ENCODE measurements at regions not wholly inside any gene's neighbourhood (a gene's known extent, or its start where the extent isn't known, plus 50 kb on each side); places are given as distances from the start of the nearest gene placed in this dataset.
"Not testable (repeated sequence)": the region's sequence is repeated elsewhere in the genome, so short reads cannot be mapped to it uniquely, and the experiment has no call there.

DNA sequence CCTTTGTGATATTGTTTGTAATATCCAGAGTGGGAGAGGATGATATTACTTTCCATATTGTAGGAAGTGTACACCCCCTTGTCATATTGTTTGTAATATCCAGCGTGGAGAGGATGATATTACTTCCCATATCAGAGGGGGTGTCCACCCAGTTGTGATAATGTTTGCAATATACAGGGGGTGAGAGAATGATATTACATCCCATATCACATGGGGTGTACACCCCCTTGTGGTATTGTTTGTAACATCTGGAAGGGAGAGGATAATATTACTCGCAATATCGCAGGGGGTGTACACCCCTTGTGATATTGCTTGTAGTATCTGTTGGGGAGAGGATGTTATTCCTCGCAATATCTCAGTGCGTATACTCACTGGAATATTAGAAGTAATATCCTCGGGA is 61.5 kb downstream of the PRSS23 start:
- no peak for DNase-seq (ENCODE audit: extremely low read depth in 1 of 2, low read depth in 1 of 2)

DNA sequence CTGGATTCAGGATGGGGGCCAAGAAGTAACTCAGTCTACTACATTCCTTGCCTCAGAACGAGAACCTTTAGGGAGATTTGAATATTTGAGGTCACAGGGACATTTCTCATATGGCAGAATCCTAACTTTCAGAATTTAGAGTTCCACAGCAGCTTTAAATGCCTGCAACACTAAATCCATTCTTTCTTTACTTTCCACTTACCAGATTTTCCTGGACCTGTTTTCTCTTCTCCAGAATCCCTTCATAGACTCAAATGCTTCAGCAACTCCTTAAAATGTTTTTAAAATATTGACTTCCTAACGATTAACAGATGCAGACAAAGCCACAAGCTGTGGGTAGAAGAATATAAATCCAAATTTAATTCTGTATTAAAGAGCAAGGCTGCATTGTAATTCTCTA is 63.1 kb downstream of the PRSS23 start:
- no peak for DNase-seq (ENCODE audit: extremely low read depth in 1 of 2, low read depth in 1 of 2)

DNA sequence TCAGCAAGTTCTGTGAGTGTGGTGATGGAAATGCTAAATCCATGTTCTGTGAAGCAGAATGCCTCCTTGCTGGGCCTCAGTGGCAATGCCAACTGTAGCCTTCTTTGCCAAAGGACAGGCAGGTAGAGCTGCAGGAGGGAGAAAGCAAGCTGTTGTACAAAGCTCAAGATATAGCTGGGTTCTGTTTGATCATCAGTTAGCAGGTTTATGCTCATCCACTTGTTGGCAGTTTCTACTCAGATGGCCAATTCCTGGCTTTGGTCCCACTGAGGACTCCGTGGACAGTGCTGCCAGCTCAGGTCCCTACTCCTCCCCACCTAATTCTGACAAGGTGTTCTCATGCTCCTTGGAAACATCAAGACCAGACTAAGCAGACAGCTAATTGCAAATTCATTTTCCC is 65.1 kb downstream of the PRSS23 start:
- DNase-seq (ENCODE audit: extremely low read depth in 1 of 2, low read depth in 1 of 2) = no peak

DNA sequence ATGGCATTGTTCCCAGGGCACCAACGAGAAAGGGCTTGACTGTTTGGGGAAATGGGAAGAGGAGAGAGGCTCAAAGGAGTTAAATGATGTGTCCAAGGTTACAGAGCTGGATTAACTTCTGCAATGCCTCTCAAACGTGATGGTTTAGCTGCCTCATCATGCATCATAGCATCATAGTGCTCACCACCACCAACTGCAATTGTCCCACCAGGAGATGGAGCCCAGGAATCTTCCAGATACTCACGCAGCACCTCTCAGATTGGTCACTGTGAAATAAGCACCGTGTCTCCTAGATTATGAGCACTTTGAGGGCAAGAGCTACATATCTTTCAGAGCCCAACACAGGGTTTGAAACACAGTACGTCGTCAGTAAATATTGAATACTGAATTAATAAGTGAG is 69.2 kb downstream of the PRSS23 start:
- DNase-seq (ENCODE audit: extremely low read depth in 1 of 2, low read depth in 1 of 2) = no peak

DNA sequence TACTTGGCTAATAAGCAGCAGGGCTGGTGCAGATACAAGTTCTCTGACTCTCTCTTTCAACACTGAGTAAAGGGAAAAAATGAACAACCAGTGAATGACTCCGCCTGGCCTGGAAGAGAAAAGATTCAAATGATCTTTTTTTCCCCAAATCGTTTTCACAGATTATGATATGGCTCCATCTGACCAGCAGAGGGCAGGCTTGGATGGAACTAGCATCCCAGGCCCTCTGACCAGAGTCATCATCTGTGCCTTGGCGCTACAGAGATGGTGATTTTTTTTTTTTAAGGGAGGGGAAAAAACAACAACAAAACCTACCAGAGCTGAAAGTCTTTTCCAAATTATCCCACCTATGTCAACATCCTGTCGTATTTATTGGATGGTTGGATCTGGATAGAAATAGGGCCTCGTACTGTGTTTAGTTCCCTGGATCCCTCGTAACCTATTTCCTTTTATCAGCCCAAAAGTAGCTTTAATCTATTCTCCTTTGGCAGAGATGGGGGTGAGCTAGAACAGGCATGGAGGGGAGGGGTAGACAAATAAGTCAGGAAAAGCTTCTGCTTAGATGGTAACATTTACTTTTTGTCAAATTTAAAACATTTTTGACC is 69.7 kb downstream of the PRSS23 start:
- peak in 1 of 2 donors; percentile 22 for DNase-seq (ENCODE audit: extremely low read depth in 1 of 2, low read depth in 1 of 2)

DNA sequence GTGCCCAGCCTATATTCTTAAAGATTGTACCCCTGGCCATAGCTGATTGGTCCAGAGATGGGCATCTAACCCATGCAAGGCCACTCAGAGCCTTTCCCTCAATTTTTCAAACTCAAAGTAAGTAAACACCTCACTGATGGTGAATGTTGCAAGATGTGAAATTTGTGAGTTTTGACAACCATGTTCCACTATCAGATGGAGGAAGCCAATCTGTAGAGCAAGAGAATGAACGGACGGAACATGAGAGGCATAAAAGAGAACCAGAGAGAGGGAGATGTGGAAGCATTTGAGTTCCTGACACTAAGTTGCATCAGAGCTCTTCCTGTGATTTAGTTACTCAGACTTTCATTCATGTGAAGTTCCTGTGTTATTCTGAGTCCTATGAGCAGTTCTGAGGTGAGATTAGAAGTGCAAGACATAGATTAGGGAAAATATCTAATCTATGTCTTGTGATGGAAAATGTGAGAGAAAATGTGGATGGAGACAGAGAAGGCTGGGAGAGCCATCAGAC is 73.3 kb downstream of the PRSS23 start:
- DNase-seq (ENCODE audit: extremely low read depth in 1 of 2, low read depth in 1 of 2) = no peak

DNA sequence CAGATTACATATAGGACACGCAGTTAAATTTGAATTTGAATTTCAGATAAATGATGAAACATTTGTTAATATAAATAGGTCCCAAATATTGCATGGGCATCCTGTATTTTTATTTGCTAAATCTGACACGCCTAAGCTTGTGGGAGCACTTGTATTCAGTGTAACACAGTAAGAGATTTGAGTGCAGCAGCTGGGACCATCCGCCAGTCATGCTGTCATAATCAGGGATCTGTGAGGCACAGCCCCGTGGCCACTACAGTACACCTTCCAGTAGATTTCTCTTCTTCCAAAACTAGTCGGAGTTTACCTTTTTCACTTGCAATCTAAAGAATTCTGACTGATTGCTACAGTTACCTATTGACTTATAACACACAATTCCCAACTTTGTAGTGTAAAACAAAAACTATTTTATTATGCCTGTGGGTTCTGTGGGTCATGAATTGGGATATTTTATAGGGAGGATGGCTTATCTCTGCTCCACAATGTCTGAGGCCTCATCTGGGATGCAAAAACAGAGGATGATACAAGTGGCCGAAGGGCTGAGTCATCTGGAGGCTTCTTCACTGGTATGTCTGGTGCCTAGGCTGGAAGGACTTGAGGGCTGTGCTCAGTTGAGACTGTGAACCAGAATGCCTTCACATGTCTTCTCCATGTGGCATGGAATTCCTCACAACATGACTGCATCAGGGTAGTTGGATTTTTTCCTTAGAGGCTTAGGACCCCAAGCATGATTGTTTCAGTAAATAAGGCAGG is 74.1 kb downstream of the PRSS23 start:
- no peak for DNase-seq (ENCODE audit: extremely low read depth in 1 of 2, low read depth in 1 of 2)

DNA sequence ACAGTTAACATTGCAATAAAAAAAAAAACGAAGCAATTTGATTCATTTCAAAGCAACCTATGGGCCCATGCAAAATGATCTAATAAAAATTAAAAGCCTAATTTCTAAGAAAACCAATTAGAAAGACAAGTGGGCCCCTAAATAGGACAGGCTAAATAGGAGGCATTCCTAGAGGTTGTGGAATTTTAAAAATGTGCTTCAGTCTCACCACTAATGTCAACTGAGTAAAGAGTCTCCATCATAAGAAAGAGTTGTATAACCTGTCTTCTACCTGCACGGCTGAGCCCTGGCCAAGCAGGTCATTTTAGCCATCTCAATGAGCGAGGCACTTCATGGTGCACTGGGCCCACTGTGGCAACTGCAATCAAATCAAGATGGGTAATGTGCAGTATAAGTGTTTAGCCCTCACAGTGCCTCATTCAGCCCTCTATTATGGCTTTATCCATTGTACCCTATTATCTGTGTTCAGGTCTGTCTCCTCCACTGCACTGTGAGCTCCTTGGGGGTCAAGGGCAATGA is 76.4 kb downstream of the PRSS23 start:
- no peak for DNase-seq (ENCODE audit: extremely low read depth in 1 of 2, low read depth in 1 of 2)

DNA sequence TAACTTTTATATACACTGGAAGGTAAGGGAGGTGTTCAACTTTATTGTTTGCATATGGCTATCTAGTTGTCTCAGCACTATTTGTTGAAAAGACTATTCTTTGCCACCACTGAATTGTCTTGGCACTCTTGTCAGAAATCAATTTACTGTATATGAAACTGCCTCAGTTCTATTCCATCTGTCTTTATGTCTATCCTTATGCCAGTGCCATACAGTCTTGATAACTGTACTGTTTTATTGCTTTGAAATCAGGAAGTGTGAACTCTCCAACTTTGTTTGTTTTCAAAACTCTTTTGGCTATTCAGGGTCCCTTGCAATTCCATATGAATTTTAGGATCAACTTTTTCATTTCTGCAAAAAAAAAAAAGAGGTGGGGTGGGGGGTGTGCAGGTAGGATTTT is 77.2 kb downstream of the PRSS23 start:
- no peak for DNase-seq (ENCODE audit: extremely low read depth in 1 of 2, low read depth in 1 of 2)

DNA sequence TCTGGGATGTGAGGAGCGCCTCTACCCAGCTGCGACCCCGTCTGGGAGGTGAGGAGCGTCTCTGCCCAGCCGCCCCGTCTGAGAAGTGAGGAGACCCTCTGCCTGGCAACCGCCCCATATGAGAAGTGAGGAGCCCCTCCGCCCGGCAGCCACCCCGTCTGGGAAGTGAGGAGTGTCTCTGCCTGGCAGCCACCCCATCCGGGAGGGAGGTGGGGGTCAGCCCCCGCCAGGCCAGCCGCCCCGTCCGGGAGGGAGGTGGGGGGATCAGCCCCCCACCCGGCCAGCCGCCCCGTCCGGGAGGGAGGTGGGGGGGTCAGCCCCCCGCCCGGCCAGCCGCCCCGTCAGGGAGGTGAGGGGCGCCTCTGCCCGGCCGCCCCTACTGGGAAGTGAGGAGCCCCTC is 76.0 kb downstream of the FZD4 start:
- not testable (repeated sequence) for DNase-seq (ENCODE audit: extremely low read depth in 1 of 2, low read depth in 1 of 2)

DNA sequence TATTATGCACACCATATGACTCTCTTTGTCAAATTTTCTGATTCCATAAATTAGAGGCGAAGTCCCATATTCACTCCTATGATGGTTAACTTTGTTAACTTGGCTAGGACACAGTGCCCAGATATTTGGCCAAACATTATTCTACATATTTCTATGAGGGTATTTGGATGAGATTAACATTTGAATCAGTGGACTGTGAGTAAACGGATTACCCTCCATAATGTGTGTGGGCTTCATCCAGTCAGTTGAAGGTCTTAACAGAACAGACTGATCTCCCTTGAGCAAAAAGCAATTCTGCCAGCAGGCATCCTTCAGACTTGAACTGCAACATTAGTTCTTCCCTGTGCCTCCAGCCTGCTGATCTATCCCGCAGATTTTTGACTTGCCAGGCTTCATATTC is 69.9 kb downstream of the FZD4 start:
- no peak for DNase-seq (ENCODE audit: extremely low read depth in 1 of 2, low read depth in 1 of 2)

DNA sequence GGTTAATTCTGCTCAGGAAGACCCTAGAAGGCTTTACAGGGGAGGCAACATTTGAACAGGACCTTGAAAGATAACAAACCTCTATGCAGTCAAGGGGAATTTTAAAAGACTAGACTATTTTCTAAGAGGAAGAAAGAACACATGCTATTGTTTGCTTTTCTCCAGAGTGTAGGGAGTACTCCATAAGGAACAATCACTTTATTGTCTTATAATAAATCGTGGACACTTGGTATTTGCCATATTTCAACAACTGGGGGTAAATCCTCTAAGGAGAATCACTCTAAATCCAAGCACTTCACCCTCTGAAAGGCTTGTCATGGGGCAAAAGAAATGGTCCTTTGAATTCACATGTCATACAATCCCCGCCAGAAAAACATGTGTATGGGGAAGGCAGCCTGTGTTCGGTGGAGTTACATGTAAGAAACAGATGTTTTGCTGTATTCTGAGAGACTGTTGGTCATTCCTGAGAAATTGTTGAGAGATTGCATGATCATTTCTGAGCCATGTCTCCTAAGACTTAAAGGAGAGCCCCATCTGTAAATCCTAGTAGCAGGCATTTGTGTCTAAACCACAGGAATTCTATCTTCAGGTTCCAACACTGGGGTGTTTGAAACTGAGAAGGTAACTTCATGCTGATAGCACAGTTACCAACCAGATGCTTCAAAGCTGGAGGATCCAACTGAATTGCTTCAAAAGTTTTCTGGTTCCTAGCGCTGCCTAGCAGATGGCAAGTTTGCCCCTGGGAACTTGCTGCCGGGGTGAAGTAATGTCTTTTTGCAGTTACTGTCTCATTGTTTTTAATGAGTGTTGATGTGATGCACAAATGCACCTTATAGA is 66.8 kb downstream of the FZD4 start:
- no peak for DNase-seq (ENCODE audit: extremely low read depth in 1 of 2, low read depth in 1 of 2)

DNA sequence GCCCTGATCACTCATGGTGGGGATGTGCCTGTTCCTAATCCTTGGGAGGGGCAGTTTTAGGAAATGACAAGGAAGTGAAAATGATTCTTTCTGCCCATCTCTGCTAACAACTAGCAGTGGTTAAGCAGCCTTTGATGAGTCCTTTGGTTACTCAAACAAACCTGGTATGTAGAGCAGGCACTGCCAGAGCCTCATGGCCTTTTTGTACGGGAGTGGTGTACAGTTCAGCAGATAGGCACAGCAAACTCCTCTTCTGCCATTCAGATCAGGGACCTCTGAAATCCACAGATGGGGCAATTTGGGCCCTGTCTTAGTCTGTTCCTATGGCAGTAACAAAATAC is 66.2 kb downstream of the FZD4 start:
- no peak for DNase-seq (ENCODE audit: extremely low read depth in 1 of 2, low read depth in 1 of 2)

DNA sequence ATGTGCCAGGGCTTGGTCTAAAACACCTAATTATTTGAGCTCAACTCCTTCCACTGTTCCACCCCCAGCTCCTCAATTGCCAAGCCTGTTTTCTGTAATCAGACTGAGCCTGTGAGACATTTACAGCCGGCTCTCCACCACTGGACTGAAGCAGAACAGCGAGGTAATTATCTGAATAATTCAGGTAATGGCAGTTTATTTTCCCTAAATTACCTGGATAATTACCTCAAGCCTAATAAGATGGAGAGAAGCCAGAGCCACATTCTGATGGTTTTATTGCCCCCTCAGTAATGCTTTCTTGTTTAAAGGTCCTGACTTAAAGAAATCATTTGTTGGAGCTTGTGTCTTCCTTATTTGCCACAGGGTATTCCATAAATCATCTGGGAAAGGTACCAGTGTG is 64.2 kb downstream of the FZD4 start:
- DNase-seq (ENCODE audit: extremely low read depth in 1 of 2, low read depth in 1 of 2) = no peak

DNA sequence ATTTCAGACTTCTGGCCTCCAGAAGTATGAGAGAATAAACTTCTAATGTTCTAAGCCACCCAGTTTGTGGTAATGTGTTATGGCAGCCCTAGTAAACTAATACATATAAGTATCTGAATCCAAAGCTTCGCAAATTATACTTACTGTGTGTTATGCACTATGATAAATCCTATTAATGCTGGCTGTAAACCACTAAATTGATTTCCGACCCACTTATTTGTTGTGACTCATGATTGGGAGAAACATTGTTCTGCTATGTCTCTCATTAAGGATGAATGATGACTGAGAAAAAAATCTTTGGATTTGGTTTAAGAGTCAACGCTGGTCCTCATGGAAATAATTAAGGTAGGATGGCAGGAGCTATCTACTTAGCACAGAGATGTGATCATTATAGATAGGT is 62.0 kb downstream of the FZD4 start:
- DNase-seq (ENCODE audit: extremely low read depth in 1 of 2, low read depth in 1 of 2) = no peak

Measured in activated CD8-positive, alpha-beta memory T cell treated with anti-CD3 and anti-CD28 coated beads for 1 hour (primary cell).